ENCODE measurements at regions not wholly inside any gene's neighbourhood (a gene's known extent, or its start where the extent isn't known, plus 50 kb on each side); places are given as distances from the start of the nearest gene placed in this dataset.

DNA sequence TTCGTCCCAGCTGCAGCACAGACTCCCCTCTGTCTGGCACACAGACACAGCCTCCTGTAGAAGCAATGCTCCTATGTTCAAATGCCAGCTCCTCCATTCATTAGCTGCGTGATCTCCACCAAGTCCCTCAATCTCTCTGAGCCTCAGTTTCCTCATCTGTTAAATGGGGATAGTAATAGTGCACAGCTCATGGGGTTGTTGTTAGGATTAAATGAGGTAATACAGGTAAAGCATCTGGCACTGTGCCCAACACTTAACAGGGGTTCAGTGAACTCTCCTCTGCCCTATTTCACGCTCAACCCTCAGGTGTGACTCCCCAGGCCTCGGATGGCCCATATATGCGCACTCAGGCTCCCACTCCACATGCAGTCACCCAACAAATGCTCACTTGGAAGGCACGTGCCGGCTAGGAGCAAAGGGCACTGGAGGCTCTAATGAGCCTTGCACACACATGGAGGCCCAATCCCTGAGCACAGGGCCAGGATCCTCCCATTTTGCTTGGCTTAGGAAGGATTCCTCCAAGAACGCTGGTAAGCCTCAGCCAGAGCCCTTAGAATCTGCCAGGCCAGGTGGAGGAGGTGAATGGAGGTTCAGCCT, 176.0 kb upstream of the LINGO1 start (continued):
- TF ChIP-seq ZNF431 (CRISPR knock-in tag; IDR thresholded peaks at IDR 0.05; ENCODE audit: borderline replicate concordance, low read depth): no peak
- no peak for TF ChIP-seq JDP2 (CRISPR knock-in tag; IDR thresholded peaks at IDR 0.05; ENCODE audit: borderline replicate concordance)
- no peak for TF ChIP-seq SRSF4 (IDR thresholded peaks at IDR 0.05; ENCODE audit: low read depth, low read length, poor library complexity, severe bottlenecking)
- TF ChIP-seq ZC3H13 (CRISPR knock-in tag; IDR thresholded peaks at IDR 0.05): no peak
- TF ChIP-seq ZNF30 (CRISPR knock-in tag; IDR thresholded peaks at IDR 0.05): no peak
- TF ChIP-seq, protein P1, sequence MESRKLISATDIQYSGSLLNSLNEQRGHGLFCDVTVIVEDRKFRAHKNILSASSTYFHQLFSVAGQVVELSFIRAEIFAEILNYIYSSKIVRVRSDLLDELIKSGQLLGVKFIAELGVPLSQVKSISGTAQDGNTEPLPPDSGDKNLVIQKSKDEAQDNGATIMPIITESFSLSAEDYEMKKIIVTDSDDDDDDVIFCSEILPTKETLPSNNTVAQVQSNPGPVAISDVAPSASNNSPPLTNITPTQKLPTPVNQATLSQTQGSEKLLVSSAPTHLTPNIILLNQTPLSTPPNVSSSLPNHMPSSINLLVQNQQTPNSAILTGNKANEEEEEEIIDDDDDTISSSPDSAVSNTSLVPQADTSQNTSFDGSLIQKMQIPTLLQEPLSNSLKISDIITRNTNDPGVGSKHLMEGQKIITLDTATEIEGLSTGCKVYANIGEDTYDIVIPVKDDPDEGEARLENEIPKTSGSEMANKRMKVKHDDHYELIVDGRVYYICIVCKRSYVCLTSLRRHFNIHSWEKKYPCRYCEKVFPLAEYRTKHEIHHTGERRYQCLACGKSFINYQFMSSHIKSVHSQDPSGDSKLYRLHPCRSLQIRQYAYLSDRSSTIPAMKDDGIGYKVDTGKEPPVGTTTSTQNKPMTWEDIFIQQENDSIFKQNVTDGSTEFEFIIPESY (CRISPR knock-in tag; IDR thresholded peaks at IDR 0.05): no peak
- TF ChIP-seq BHLHE40 (IDR thresholded peaks at IDR 0.05; ENCODE audit: low read length): peak; percentile 77; the same call in 1 of the 2 replicates
- no peak for TF ChIP-seq SOX6 (IDR thresholded peaks at IDR 0.05)
- TF ChIP-seq SOX6 (CRISPR knock-in tag; IDR thresholded peaks at IDR 0.05): no peak
- TF ChIP-seq ZNF709 (CRISPR knock-in tag; IDR thresholded peaks at IDR 0.05): no peak
- TF ChIP-seq NPAS2 (CRISPR knock-in tag; IDR thresholded peaks at IDR 0.05; ENCODE audit: borderline replicate concordance): no peak
- no peak for TF ChIP-seq GLI4 (CRISPR knock-in tag; IDR thresholded peaks at IDR 0.05; ENCODE audit: borderline replicate concordance)

DNA sequence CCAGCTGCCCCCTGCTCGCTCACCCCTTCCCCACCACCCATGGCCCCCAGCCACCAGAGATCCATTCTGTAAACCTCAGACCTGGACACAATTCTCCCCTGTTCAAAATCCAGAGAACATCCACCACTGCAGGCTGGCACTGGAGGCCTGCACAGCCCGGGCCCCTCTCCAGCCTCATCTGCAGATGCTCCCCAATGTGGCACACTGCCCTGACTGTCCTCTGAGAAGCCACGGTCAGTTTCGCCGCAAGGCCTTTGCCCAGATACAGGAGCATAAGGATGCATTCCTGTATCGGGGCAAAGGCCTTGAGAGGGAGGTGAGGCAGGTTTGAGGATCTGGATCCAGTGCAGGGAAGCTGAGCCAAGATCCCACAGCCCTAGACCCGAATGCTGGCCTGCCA, 175.4 kb upstream of the LINGO1 start:
- H3K27me3 ChIP-seq (ENCODE audit: control insufficient read depth in 1 of 2, insufficient read depth in 2 of 2, low read length in 2 of 2): peaks cover 4 to 7% of the 10 kb centered on the region in 2 experiments; a peak in 2 of 5 replicates
- H3K4me2 ChIP-seq (ENCODE audit: low read depth, low read length): no peak overlapping the region
- no peak overlapping the region for H3K9ac ChIP-seq (ENCODE audit: insufficient read depth, low read depth, low read length)
- FAIRE-seq (no peak), ATAC-seq (no peak), DNase-seq (ENCODE audit: low spot score) (no peak)
- intact Hi-C loops (cut with micrococcal nuclease; ENCODE audit: unreplicated experiment): no loop called here
- no peaks in the 10 kb centered on the region for H4K20me1 ChIP-seq (ENCODE audit: insufficient read depth, low read length)
- 43% methylated on average over 3 of the region's 7 CpGs for whole genome bisulfite sequencing (ENCODE audit: low lambda C conversion rate)
- ChIA-PET POLR2A (no interaction called here), CTCF (ENCODE audit: low intra/inter-chr PET ratio, low total read pairs) (no interaction called here)
- in situ Hi-C loops (cut with HindIII; ENCODE audit: extremely low pct_ligation_motif_present, low pct_unique_long_range_greater_than_20kb): loop anchor here (25.0 kb wide), 1 partner anchor 171 kb away; the partner anchor contains the start of gene LINGO1
- no peaks in the 10 kb centered on the region for H3K36me3 ChIP-seq (replicated peaks in 1 of 2; ENCODE audit: control insufficient read depth in 1 of 2, insufficient read depth in 2 of 2, low read length in 2 of 2)
- no TSS peak for BruUV-seq (replicated peaks)
- H3K27ac ChIP-seq (ENCODE audit: extremely low read length, insufficient read depth, low read length): no peak overlapping the region
- no peaks in the 10 kb centered on the region for H3K4me1 ChIP-seq (ENCODE audit: insufficient read depth, low read length)
- no peak overlapping the region for H2AFZ ChIP-seq (ENCODE audit: low read length)
- H3K4me3 ChIP-seq (replicated peaks in 1 of 3; ENCODE audit: insufficient read depth in 1 of 3, low read depth in 2 of 3, low read length in 3 of 3): no peak overlapping the region
- no peaks in the 10 kb centered on the region for H3K79me2 ChIP-seq (ENCODE audit: insufficient read depth, low read length)
- H3K9me3 ChIP-seq (ENCODE audit: low read length): no peaks in the 10 kb centered on the region
- TF ChIP-seq WIZ (CRISPR knock-in tag; IDR thresholded peaks at IDR 0.05): no peak
- TF ChIP-seq RBAK (CRISPR knock-in tag; IDR thresholded peaks at IDR 0.05): no peak
- TF ChIP-seq CEBPG (CRISPR knock-in tag; IDR thresholded peaks at IDR 0.05): no peak
- TF ChIP-seq ZNF160 (CRISPR knock-in tag; IDR thresholded peaks at IDR 0.05): no peak
- no peak for TF ChIP-seq ONECUT2 (CRISPR knock-in tag; IDR thresholded peaks at IDR 0.05)
- no peak for TF ChIP-seq ZNF335 (CRISPR knock-in tag; IDR thresholded peaks at IDR 0.05)
- no peak for TF ChIP-seq NFE2L1 (CRISPR knock-in tag; IDR thresholded peaks at IDR 0.05; ENCODE audit: borderline replicate concordance)
- no peak for TF ChIP-seq SIN3B (IDR thresholded peaks at IDR 0.05; ENCODE audit: low read length)
- TF ChIP-seq HES4 (CRISPR knock-in tag; IDR thresholded peaks at IDR 0.05; ENCODE audit: borderline replicate concordance): no peak
- TF ChIP-seq ZNF280D (CRISPR knock-in tag; IDR thresholded peaks at IDR 0.05): no peak
